Activated CD4-positive, alpha-beta T cell treated with anti-CD3 and anti-CD28 coated beads, Interleukin-2, amount 10 ng/mL, durations not matched to agents 7 days and 5 days (primary cell): ENCODE measurements at regions not wholly inside any gene's neighbourhood (a gene's known extent, or its start where the extent isn't known, plus 50 kb on each side); places are given as distances from the start of the nearest gene placed in this dataset.
"Not testable (repeated sequence)": the region's sequence is repeated elsewhere in the genome, so short reads cannot be mapped to it uniquely, and the experiment has no call there.

ENCODE experiments used
- CTCF ChIA-PET: fragments of 350-600 bp; sonication (Branson Sonifier 250); formaldehyde crosslinking; loops from one replicate; lab custom pipeline; 2021; ENCODE audit warnings: antibody characterized with exemption; lab: Charles Lee
- POLR2A ChIA-PET: fragments of 350-600 bp; sonication (Branson Sonifier 250); formaldehyde crosslinking; loops from one replicate; lab custom pipeline; 2021; ENCODE audit warnings: antibody characterized with exemption; lab: Charles Lee
- DNase-seq: peaks from one replicate; pipeline ENCODE4 v3.0.0-alpha.2; 2020
- H3K27ac Mint-ChIP-seq: one replicate; pipeline ENCODE4 v1.8.0; 2021; ENCODE audit warnings: mild to moderate bottlenecking, moderate library complexity, mixed read lengths
- H3K27me3 Mint-ChIP-seq: one replicate; pipeline ENCODE4 v1.8.0; 2021; ENCODE audit warnings: mixed read lengths
- H3K36me3 Mint-ChIP-seq: one replicate; pipeline ENCODE4 v1.8.0; 2021; ENCODE audit warnings: low read depth, mixed read lengths
- H3K4me1 Mint-ChIP-seq: one replicate; pipeline ENCODE4 v1.8.0; 2021; ENCODE audit warnings: mixed read lengths
- H3K4me3 Mint-ChIP-seq: one replicate; pipeline ENCODE4 v1.8.0; 2021; ENCODE audit warnings: mild to moderate bottlenecking, moderate library complexity, mixed read lengths
- H3K9me3 Mint-ChIP-seq: one replicate; pipeline ENCODE4 v1.8.0; 2021; ENCODE audit warnings: mixed read lengths

GRCh38 chr10:29870522-29871044 is 188.8 kb downstream of the JCAD start:
- no peaks in the 10 kb centered on the region for H3K27me3 Mint-ChIP-seq
- H3K36me3 Mint-ChIP-seq: no peaks in the 10 kb centered on the region
- H3K27ac Mint-ChIP-seq: no peak overlapping the region
- no peaks in the 10 kb centered on the region for H3K4me1 Mint-ChIP-seq
- H3K4me3 Mint-ChIP-seq: no peak overlapping the region
- POLR2A ChIA-PET: no interaction called here
- no peak for DNase-seq
- peaks cover 4% of the 10 kb centered on the region for H3K9me3 Mint-ChIP-seq
- CTCF ChIA-PET: no interaction called here

DNA sequence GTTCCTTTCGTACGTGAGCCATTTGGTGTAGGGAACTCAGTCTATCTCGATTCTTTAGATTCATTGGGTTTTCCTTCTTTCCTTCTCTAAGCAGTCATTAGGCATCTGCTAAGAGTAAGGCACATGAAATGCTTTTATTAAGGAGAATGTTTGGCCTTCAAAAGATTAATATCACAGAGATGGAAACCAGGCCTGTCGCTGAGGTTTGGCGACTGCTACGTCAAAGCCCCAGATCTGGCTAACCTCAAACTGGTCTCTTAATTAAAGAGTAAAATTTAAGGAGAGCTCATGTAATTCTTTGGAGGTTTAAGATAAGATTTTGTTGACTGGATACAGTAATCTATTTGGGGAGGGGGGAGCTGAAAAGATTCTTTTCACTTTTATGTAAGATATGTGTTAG is 189.8 kb downstream of the JCAD start:
- POLR2A ChIA-PET: no interaction called here
- Mint-ChIP-seq H3K36me3 (no peaks in the 10 kb centered on the region), H3K27me3 (no peaks in the 10 kb centered on the region), H3K4me1 (no peaks in the 10 kb centered on the region), H3K9me3 (peaks cover 4% of the 10 kb centered on the region), H3K4me3 (no peak overlapping the region), H3K27ac (no peak overlapping the region)
- CTCF ChIA-PET: interaction anchor here (0.6 kb wide), 1 partner anchor 22 kb away, joined by 3 read pairs; no protein-coding TSS in a partner anchor
- no peak for DNase-seq

- Mint-ChIP-seq H3K9me3 (peaks cover 4% of the 10 kb centered on the region), H3K27ac (no peak overlapping the region), H3K36me3 (no peaks in the 10 kb centered on the region), H3K4me3 (no peak overlapping the region), H3K4me1 (no peaks in the 10 kb centered on the region), H3K27me3 (no peaks in the 10 kb centered on the region)
- DNase-seq: no peak
- ChIA-PET POLR2A (no interaction called here), CTCF (no interaction called here)
These were observed 193.0 kb downstream of the JCAD start for GRCh38 chr10:29866356-29866755.

DNA sequence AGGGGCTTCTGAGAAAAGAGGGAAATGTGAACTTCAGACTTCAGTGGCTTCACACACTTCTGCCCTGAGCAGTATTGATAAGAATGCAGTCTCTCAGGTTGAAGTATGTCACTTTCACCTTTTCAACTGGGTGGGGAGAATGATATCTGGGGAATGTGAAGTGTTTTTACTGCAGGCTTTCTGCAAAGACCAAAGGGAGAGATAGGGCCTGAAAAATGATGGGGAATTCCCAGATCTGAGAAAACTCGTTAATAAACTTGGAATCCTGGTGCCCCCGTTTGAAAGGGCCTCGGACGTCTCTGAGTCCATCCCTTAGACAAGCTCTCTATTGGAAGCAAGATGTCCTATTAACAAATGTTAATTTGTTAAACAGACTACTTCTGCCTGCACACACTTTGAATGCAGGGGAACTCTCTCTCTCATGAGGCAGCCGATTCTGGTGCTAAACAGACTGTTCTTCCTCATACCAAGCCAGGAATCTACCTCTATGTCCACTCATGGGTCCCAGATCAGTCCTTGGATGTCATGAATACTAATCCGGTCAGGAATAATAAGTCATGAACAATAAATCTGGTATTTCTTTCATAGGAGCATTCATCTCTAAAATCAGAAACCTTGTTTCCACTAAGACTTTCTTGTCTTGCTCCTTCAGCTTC is 193.6 kb downstream of the JCAD start:
- H3K4me1 Mint-ChIP-seq: no peaks in the 10 kb centered on the region
- H3K27me3 Mint-ChIP-seq: no peaks in the 10 kb centered on the region
- H3K27ac Mint-ChIP-seq: no peak overlapping the region
- peaks cover 2% of the 10 kb centered on the region for H3K9me3 Mint-ChIP-seq
- no peak overlapping the region for H3K4me3 Mint-ChIP-seq
- no peaks in the 10 kb centered on the region for H3K36me3 Mint-ChIP-seq
- CTCF ChIA-PET: no interaction called here
- POLR2A ChIA-PET: no interaction called here
- no peak for DNase-seq

DNA sequence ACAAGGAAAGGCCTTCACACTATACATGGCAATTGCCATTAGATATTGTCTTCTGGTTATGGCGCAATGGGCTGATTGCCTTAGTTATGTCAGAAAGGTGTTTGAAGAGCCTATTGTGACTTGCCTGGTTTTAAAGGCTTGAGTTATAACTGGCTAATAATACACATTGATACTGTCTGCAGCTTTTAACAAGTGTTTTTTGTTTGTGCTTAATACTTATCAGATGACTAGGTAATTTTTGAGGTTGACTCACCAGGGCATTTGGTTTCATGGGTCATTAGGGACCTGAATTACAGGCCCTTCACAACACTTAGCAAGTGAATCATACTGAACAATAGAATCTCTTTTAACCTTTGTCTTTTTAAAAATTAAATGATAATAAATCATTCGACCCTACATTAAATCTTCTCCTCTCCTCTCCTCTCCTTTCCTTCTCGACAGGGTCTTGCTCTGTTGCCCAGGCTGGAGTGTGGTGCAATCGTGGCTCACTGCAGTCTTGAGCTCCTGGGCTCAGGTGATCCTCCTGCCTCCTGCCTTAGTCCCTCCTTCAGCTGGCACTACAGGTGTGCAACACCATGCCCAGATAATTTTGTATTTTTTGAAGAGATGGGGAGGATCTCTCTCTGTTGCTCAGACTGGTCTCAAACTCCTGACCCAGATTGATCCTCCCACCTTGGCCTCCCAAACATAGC is 196.3 kb downstream of the JCAD start:
- H3K27me3 Mint-ChIP-seq: peaks cover 7% of the 10 kb centered on the region
- no peaks in the 10 kb centered on the region for H3K9me3 Mint-ChIP-seq
- DNase-seq: no peak
- POLR2A ChIA-PET: no interaction called here
- no peaks in the 10 kb centered on the region for H3K4me1 Mint-ChIP-seq
- no peak overlapping the region for H3K27ac Mint-ChIP-seq
- CTCF ChIA-PET: no interaction called here
- H3K4me3 Mint-ChIP-seq: no peak overlapping the region
- no peaks in the 10 kb centered on the region for H3K36me3 Mint-ChIP-seq

- no peaks in the 10 kb centered on the region for H3K36me3 Mint-ChIP-seq
- H3K4me3 Mint-ChIP-seq: no peak overlapping the region
- no peaks in the 10 kb centered on the region for H3K9me3 Mint-ChIP-seq
- no peak for DNase-seq
- ChIA-PET POLR2A (no interaction called here), CTCF (no interaction called here)
- peaks cover 7% of the 10 kb centered on the region for H3K27me3 Mint-ChIP-seq
- H3K27ac Mint-ChIP-seq: no peak overlapping the region
- H3K4me1 Mint-ChIP-seq: no peaks in the 10 kb centered on the region
These were observed 197.4 kb downstream of the JCAD start for GRCh38 chr10:29861811-29862505.

GRCh38 chr10:29861231-29861630 is 198.2 kb downstream of the JCAD start:
- H3K4me3 Mint-ChIP-seq, H3K27ac Mint-ChIP-seq, H3K36me3 Mint-ChIP-seq, H3K9me3 Mint-ChIP-seq, DNase-seq, POLR2A ChIA-PET, H3K4me1 Mint-ChIP-seq, H3K27me3 Mint-ChIP-seq, CTCF ChIA-PET: not testable (repeated sequence)

DNA sequence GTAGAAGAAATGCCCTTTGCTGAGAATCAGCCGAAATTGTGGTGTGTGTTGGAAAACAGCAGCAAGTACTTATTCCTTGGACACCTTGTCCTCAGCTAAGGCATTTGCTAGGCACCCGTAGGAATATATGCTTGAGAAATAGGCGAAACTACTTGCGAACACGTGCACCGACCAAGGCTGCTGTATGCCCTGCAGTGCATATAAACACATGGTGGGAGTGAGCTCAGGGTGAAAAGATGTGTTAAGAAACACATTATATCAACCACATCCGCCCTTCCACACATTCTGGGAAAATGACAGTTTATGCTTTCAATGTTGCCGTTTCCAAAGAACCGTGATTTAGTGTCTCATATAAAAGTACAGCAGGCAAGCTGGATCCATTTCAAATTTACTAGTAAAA is 199.2 kb downstream of the JCAD start:
- ChIA-PET CTCF (no interaction called here), POLR2A (no interaction called here)
- no peak overlapping the region for H3K4me3 Mint-ChIP-seq
- H3K36me3 Mint-ChIP-seq: no peaks in the 10 kb centered on the region
- no peak for DNase-seq
- H3K4me1 Mint-ChIP-seq: no peaks in the 10 kb centered on the region
- H3K9me3 Mint-ChIP-seq: no peaks in the 10 kb centered on the region
- peaks cover 7% of the 10 kb centered on the region for H3K27me3 Mint-ChIP-seq
- no peak overlapping the region for H3K27ac Mint-ChIP-seq

- no peaks in the 10 kb centered on the region for H3K9me3 Mint-ChIP-seq
- no peak overlapping the region for H3K4me3 Mint-ChIP-seq
- no peak for DNase-seq
- no peak overlapping the region for H3K27ac Mint-ChIP-seq
- H3K36me3 Mint-ChIP-seq: no peaks in the 10 kb centered on the region
- CTCF ChIA-PET: interaction anchor here (0.6 kb wide), 1 partner anchor 36 kb away, joined by 3 read pairs; no protein-coding TSS in a partner anchor
- POLR2A ChIA-PET: no interaction called here
- H3K27me3 Mint-ChIP-seq: peaks cover 9% of the 10 kb centered on the region
- H3K4me1 Mint-ChIP-seq: no peaks in the 10 kb centered on the region
These were observed 199.8 kb downstream of the JCAD start for GRCh38 chr10:29859521-29860130.

DNA sequence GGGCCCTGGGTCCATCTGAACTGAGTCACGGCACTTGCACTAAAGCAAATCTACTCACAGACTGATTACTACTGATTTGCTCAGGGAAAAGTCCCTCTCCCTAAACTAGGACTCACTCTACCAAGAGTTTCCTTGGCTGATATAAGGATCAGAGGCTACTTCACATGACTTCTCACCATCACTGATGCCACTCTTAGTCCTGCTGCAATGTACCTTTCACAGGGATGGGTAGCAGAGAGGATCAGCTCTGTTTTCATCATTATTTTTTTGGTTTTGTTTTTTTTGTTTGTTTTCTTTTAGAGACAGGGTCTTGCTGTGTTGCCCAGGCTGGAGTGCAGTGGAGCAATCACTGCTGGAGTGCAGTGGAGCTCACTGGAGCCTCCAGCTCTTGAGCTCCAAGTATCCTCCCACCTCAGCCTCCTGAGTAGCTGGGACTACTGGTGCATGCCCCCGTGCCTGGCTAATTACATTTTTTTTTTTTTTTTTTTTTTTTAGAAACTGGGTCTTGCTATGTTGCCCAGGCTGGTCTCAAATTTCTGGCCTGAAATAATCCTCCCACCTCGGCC is 200.6 kb downstream of the JCAD start:
- DNase-seq: no peak
- Mint-ChIP-seq H3K27ac (no peak overlapping the region), H3K27me3 (peaks cover 11% of the 10 kb centered on the region), H3K4me1 (no peaks in the 10 kb centered on the region), H3K36me3 (no peaks in the 10 kb centered on the region), H3K4me3 (no peak overlapping the region), H3K9me3 (no peaks in the 10 kb centered on the region)
- CTCF ChIA-PET: interaction anchor here (0.6 kb wide), 1 partner anchor 35 kb away, joined by 3 read pairs; no protein-coding TSS in a partner anchor
- POLR2A ChIA-PET: no interaction called here

DNA sequence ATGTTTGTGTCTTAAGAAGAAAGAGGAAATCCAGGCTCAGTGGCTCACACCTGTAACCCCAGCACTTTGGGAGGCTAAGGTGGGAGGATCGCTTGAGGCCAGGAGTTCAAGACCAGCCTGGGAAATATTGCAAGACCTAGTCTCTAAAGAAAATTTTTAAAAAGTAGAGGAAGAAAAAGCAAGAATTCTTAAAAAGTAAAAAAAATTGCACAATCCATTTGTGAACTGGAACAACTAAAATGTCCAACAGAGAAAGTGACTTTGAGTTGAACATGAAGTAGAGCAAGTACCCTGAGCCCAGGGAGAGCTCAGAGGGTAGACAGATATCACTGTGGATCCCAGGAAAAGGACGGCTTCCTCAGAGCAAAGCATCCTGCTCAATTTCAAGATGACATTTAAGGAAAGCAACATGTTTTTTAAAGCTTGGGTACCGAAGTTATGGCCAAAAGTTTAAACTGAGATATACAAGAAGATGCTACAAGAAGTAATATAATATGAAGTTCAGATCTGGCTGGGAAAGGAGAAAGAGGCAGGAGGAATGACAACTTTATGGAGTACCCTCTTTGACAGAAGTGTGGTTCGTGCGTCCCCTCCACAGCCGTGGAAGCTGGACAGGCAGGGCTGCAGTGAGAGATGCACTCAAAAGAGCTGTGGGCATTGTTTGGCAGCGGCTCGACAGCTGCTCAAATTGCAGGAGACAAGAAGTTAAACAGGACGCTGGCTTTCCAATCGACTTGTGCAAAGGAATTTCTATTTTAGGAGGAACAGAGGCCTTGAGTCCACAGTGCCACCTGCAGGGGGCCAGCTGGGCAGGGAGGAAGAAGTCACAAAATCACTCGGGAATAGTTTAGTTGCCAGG is 201.3 kb downstream of the JCAD start:
- Mint-ChIP-seq H3K9me3 (no peaks in the 10 kb centered on the region), H3K36me3 (no peaks in the 10 kb centered on the region), H3K4me3 (no peak overlapping the region), H3K4me1 (no peaks in the 10 kb centered on the region), H3K27me3 (peaks cover 11% of the 10 kb centered on the region), H3K27ac (no peak overlapping the region)
- ChIA-PET POLR2A (no interaction called here), CTCF (no interaction called here)
- no peak for DNase-seq

DNA sequence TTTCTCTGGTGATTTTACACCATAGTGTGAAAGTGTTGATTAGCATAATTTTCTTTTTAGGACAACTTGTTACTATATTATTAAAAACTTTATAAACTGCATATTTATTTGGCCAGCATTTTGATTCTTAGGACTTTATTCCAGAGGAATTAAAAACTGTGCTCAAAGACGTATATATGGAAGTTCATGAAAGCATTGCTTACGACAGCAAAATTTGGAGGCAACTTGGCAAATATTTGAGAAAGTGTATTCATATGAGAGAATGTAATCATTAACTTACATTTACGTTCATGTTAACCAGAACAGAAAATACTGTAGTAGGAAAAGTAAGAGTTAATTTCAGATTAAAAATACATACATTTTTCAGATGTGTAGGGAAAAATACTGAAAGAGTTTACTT is 203.1 kb downstream of the JCAD start:
- CTCF ChIA-PET: no interaction called here
- H3K27me3 Mint-ChIP-seq: peaks cover 11% of the 10 kb centered on the region
- POLR2A ChIA-PET: no interaction called here
- H3K27ac Mint-ChIP-seq: no peak overlapping the region
- no peaks in the 10 kb centered on the region for H3K36me3 Mint-ChIP-seq
- H3K4me1 Mint-ChIP-seq: no peaks in the 10 kb centered on the region
- no peak for DNase-seq
- no peak overlapping the region for H3K4me3 Mint-ChIP-seq
- H3K9me3 Mint-ChIP-seq: no peaks in the 10 kb centered on the region
